ENCODE measurements at regions not wholly inside any gene's neighbourhood (a gene's known extent, or its start where the extent isn't known, plus 50 kb on each side); places are given as distances from the start of the nearest gene placed in this dataset.
"Not testable (repeated sequence)": the region's sequence is repeated elsewhere in the genome, so short reads cannot be mapped to it uniquely, and the experiment has no call there.

GRCh38 chr10:118805146-118805545 lies 50.4 kb upstream of the CACUL1 start:
- Mint-ChIP-seq H3K4me1 (no peaks in the 10 kb centered on the region), H3K36me3 (no peaks in the 10 kb centered on the region), H3K9me3 (no peaks in the 10 kb centered on the region), H3K27ac (no peak overlapping the region), H3K4me3 (no peak overlapping the region), H3K27me3 (peaks cover 2% of the 10 kb centered on the region)
- POLR2A ChIA-PET = no interaction called here
- DNase-seq (no peak), ATAC-seq (ENCODE audit: low read depth) (no peak)

GRCh38 chr10:118807512-118808305 lies 52.9 kb upstream of the CACUL1 start:
- Mint-ChIP-seq H3K9me3 (no peaks in the 10 kb centered on the region), H3K27me3 (no peaks in the 10 kb centered on the region), H3K36me3 (no peaks in the 10 kb centered on the region), H3K4me1 (no peaks in the 10 kb centered on the region), H3K27ac (no peak overlapping the region), H3K4me3 (no peak overlapping the region)
- ATAC-seq (ENCODE audit: low read depth) (no peak), DNase-seq (no peak)
- POLR2A ChIA-PET = no interaction called here

DNA sequence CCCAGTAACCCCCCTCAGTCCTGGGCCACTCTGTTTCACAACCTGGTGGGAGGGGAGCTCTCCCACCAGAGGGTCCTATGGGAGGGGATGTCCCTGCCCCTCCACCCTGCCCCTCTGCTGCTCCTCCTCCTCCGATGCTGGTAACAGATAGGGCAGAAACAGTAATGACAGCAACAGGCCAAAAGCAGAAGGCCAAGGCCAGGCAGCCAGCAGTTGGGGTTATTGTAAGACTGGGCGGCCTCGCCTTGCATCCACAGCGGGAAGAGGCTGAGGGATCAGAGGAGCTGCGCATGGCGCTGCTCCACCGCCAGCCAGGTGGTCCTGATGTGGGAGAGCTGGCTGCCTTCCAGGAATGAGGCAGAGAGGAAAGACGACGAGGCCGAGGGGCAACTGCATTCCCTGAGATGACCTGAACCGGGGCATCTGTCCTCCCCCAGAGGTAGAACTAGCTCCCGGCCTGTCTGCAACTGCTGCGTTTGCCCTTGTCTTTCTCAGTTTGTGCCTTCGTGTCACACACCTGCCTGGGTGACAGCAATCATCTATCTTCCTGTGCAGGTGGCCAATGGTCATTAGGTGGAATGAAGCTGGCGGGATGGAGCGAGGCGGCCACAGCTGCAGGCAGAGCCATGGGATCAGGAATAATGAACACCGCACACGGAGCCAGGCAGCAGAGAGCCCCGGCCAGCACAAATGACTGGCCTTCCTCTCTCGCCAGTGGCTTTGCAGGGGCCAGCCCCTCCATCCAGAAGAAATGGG lies 54.0 kb upstream of the CACUL1 start:
- ATAC-seq (ENCODE audit: low read depth) (no peak), DNase-seq (no peak)
- POLR2A ChIA-PET = no interaction called here
- Mint-ChIP-seq H3K27ac (no peak overlapping the region), H3K27me3 (no peaks in the 10 kb centered on the region), H3K9me3 (no peaks in the 10 kb centered on the region), H3K4me1 (no peaks in the 10 kb centered on the region), H3K4me3 (no peak overlapping the region), H3K36me3 (no peaks in the 10 kb centered on the region)

DNA sequence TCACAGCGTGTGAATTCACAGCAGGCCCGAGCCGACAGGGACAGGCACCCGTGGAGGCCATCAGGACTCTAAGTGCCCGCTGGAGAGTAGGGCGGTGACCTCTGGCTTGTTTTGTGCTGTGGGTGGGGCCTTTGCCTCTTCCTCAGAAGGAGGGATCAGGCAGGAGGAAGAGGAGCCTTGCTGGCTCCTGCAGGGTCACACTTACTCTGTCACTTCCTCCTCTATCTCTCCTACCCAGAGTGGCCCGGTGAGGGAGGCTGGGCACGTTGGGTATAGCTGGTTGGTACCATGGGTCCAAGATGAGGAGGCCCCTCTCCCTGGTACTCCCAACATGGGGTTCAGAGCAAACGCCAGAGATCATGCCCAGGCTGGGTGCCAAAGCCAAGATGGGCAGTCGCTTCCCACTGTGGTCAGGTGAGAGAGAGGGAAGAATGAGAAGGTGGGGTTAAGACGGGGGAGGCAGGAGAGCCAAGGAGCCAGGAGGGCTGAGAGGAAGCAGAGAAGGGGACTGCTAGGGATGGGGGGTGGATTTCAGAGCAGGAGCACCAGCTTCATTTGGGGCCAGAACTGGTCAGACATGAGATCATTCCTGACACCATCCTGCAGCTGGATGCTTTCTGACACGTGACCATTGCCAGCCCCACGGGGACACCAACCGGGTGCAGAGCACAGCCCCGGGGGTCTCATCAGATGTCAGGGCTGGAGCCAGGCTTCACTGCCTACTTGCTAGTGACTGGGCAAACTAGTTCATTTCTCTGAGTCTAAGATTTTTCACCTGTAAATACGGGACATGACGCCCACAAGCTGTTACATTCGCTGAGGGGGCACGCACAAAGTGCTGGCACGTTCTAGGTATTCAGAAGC lies 54.8 kb upstream of the CACUL1 start:
- POLR2A ChIA-PET = no interaction called here
- H3K4me1 Mint-ChIP-seq = no peaks in the 10 kb centered on the region
- no peak overlapping the region for H3K27ac Mint-ChIP-seq
- ATAC-seq (ENCODE audit: low read depth) (no peak), DNase-seq (no peak)
- no peak overlapping the region for H3K4me3 Mint-ChIP-seq
- H3K36me3 Mint-ChIP-seq = no peaks in the 10 kb centered on the region
- H3K9me3 Mint-ChIP-seq = no peaks in the 10 kb centered on the region
- no peaks in the 10 kb centered on the region for H3K27me3 Mint-ChIP-seq

GRCh38 chr10:118810796-118811505 lies 56.2 kb upstream of the CACUL1 start:
- Mint-ChIP-seq H3K27ac (no peak overlapping the region), H3K4me3 (no peak overlapping the region), H3K4me1 (no peaks in the 10 kb centered on the region), H3K9me3 (no peaks in the 10 kb centered on the region), H3K36me3 (no peaks in the 10 kb centered on the region), H3K27me3 (no peaks in the 10 kb centered on the region)
- DNase-seq (no peak), ATAC-seq (ENCODE audit: low read depth) (no peak)
- POLR2A ChIA-PET = no interaction called here

- DNase-seq (no peak), ATAC-seq (ENCODE audit: low read depth) (no peak)
- Mint-ChIP-seq H3K27me3 (no peaks in the 10 kb centered on the region), H3K27ac (no peak overlapping the region), H3K36me3 (no peaks in the 10 kb centered on the region), H3K4me1 (no peaks in the 10 kb centered on the region), H3K4me3 (no peak overlapping the region), H3K9me3 (no peaks in the 10 kb centered on the region)
- POLR2A ChIA-PET = no interaction called here
Measured at GRCh38 chr10:118811675-118812392, 57.1 kb upstream of the CACUL1 start.

DNA sequence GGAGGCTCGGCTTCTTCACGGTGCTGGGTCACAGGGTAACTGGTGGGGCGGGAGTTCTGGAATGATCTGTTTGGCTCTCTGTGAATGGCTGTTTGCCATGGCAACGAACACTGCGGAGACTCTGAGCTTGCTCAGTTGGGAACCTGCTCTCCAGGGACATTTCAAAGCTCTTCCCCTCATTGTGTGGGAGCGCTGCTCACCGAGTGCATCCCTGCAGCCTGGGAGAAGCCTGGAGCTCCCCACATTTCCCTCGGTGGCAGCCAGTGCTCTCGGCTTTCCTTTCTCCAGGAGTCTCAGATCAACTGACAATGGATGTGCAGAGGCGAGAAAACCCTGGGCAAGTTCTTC lies 57.6 kb upstream of the CACUL1 start:
- POLR2A ChIA-PET = no interaction called here

GRCh38 chr10:118813001-118813400 lies 58.2 kb upstream of the CACUL1 start:
- H3K36me3 Mint-ChIP-seq; ATAC-seq (ENCODE audit: low read depth); DNase-seq; H3K4me3 Mint-ChIP-seq; H3K9me3 Mint-ChIP-seq; H3K4me1 Mint-ChIP-seq; H3K27ac Mint-ChIP-seq; POLR2A ChIA-PET; H3K27me3 Mint-ChIP-seq: not testable (repeated sequence)

More for the DNA sequence above, 57.6 kb upstream of the CACUL1 start:
- H3K9me3 Mint-ChIP-seq = no peaks in the 10 kb centered on the region
- H3K4me1 Mint-ChIP-seq = no peaks in the 10 kb centered on the region
- no peak overlapping the region for H3K27ac Mint-ChIP-seq
- no peaks in the 10 kb centered on the region for H3K27me3 Mint-ChIP-seq
- no peak overlapping the region for H3K4me3 Mint-ChIP-seq
- H3K36me3 Mint-ChIP-seq = no peaks in the 10 kb centered on the region
- DNase-seq = no peak
- ATAC-seq (ENCODE audit: low read depth) = no peak

DNA sequence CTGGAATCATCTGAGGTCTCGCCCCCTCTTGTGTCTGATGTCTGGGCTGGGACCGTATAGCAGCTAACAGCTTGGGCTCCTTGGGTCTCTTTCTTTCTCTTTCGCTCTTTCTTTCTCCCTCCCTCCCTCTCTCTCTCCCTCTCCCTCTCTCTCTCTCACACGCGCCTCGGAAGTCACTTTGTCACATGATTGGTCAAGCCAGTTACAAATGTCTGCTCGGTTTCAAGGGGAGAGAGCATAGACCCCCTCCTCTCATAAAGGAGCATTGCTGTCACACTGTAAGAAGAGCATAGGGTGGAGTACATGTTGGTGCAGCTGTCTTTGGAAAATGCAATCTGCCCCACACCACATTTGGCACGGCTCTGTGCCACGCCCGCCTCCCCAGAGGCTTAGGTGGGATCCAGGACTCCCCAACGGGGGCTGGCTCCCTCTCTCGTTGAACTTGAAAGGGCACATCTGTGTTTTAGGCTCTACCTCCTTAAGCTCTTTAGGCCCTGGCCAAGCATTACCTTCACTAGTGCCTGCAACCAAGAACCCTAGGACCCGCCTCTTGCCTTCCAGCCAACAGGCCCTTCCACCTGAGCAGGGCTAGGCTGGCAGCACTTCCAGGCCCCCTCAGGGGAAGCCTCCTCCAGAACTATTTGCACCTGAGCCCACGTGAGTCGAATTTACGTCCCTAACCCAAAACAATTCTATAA lies 61.9 kb upstream of the CACUL1 start:
- Mint-ChIP-seq H3K27ac (no peak overlapping the region), H3K4me1 (no peaks in the 10 kb centered on the region), H3K27me3 (no peaks in the 10 kb centered on the region), H3K4me3 (no peak overlapping the region), H3K36me3 (no peaks in the 10 kb centered on the region), H3K9me3 (no peaks in the 10 kb centered on the region)
- DNase-seq (no peak), ATAC-seq (ENCODE audit: low read depth) (no peak)
- POLR2A ChIA-PET = no interaction called here

DNA sequence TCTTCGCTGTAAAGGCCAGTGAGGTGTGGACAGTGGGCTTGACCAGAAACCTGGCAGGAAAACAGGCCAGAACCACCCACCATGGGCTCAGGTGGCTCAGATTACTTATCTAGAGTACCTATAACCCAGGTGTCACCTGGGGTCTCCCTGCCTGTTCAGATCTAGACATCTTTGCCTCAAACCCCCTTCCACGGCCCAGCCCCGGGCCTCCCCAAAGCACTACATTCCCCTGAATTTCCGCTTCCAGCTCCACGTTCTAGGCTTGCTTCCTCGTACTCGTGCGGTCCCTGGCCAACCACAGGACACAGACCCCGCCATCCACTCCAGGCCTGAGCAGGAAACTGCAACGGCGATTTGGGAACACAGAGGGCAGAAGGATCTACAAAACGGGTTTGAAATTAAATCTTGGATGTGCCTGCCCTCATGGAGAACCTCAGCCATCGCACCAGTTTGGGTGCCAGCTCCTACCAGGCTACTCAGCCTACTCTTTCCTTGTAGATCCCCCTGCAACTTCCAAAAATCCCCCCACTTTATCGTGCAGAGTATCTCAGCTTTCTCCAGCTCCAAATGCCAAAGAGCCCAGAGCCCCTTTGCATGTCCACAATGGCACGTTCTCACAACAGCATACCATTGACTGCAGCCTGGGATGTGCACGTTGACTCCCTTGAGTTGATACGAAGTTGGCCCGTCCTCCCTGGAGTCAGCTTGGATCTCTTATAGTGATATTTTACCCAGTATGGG lies 62.7 kb upstream of the CACUL1 start:
- DNase-seq (no peak), ATAC-seq (ENCODE audit: low read depth) (no peak)
- Mint-ChIP-seq H3K4me3 (no peak overlapping the region), H3K36me3 (no peaks in the 10 kb centered on the region), H3K9me3 (no peaks in the 10 kb centered on the region), H3K27me3 (peaks cover 4% of the 10 kb centered on the region), H3K4me1 (no peaks in the 10 kb centered on the region), H3K27ac (no peak overlapping the region)
- POLR2A ChIA-PET = no interaction called here

DNA sequence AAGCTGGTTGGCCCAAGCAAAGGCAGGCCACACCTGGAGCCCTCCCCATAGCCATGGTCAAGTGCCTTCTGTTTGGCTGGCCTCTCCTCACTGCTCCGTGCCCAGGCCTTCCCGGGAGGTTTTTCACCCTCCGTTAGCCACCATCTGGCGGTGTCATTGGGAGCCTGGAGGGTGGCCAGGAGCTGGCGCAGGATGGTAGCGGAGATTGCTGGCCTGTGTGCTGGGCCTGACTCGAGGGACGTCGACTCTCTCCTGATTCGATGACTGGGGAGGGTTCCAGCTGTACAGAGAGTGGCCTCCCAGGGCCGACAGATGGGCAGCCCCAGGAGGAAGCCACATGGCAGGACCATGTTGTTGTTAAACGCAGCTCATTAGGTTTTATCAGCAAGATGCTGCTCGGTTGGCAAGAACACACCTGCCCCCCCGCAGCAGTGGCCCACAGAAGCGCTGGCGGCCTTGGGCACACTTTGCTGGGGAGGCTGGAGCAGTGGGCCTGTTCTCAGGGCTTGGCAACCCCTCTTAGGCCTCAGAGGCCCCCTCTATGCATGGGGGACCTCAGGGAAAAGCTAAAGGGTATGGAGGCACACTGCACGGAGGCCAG lies 64.0 kb upstream of the CACUL1 start:
- POLR2A ChIA-PET = no interaction called here
- no peaks in the 10 kb centered on the region for H3K9me3 Mint-ChIP-seq

More for the DNA sequence above, 64.0 kb upstream of the CACUL1 start:
- Mint-ChIP-seq H3K4me1 (no peaks in the 10 kb centered on the region), H3K36me3 (no peaks in the 10 kb centered on the region), H3K27ac (no peak overlapping the region), H3K4me3 (no peak overlapping the region), H3K27me3 (peaks cover 5% of the 10 kb centered on the region)
- ATAC-seq (ENCODE audit: low read depth) = no peak
- DNase-seq = no peak
